Limb (tissue), 2 donors: ENCODE measurements at regions not wholly inside any gene's neighbourhood (a gene's known extent, or its start where the extent isn't known, plus 50 kb on each side); places are given as distances from the start of the nearest gene placed in this dataset.

Source experiments
- DNase-seq, 2 donors: peaks; one replicate each; pipeline ENCODE4 v3.0.0-alpha.2; 2016; ENCODE audit errors: extremely low spot score in 2 of 2

DNA sequence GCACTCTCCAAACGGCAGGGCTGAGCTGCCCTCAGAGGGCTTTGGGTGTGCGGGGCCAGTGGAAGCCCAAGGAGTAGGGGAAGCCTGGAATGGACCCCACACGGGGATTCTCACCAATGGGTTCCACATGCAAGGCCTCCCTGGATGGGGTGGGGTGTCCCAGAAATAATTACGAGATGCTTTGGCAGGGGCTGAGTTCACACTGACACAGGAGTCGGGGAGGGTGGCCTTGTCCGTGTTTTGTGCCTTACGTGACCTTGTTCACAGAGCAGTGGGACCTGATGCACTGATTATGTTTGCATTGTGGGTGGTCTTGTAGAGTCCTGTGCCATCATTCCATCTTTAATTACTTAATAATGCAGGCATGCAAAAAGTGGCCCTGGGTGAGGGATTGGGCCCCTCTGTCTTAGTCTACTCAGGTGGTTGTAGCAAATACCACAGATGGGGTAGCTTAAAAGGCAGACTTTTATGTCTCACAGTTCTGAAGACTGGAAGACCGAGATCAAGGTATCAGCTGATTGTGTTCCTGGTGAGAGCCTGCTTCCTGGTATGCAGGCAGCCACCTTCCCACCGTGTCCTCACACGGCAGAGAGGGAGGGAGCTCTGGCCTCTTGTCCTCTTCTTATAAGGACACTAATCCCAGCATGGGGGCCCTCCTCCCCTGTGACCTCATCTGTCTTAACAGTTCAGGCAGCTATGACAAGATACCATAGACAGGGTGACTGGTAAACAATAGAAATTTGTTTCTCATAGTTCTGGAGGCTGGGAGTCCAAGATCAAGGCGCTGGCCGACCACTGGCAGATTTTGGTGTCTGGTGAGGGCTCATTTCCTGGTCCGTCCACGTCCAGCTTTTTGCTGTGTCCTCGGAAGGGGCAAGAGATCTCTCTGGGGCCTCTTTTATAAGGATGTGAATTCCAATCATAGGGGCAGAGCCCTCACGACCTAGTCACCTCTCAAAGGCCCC, 239.4 kb downstream of the IRF8 start:
- no peak for DNase-seq

DNA sequence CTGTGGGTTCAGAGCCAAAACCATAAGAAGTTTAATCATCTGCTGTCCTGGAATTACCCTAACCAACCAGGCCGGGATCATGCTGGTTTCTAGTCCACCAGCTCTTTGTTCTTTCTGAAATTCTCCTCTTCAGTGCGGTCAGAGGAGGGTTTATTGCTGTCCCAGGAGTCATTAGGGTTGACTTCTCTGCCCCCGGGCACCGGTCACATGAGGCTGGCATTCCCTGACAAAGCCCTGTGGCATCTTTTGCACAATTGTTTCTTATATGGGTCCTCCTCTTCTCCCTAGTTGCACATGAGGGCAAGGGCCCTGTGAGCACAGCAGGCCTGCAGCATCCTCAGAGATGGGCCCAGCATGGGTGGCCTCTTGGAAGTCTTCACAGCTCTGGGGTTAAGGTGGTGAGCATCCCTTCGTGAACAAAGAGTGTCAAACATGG, 243.9 kb downstream of the IRF8 start:
- no peak for DNase-seq

DNA sequence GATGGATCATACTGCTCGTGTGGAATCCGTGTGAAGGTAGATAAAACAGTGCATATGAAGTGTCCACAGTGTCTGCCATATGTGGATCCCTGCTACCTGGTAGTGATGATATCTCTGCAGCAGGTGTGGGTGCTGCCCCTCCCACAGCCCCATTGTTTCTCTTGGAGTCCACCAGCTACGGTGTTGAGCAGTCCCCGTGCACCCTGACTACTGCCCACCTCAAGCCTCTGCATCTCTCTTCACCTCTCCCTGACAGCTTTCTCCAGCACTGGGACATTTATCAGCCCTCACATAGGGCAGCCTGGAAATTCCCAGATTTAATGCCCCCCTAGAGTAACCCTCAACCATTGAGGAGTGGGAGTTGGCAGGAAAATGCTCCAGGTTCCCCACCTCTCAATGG, 244.7 kb downstream of the IRF8 start:
- no peak for DNase-seq

DNA sequence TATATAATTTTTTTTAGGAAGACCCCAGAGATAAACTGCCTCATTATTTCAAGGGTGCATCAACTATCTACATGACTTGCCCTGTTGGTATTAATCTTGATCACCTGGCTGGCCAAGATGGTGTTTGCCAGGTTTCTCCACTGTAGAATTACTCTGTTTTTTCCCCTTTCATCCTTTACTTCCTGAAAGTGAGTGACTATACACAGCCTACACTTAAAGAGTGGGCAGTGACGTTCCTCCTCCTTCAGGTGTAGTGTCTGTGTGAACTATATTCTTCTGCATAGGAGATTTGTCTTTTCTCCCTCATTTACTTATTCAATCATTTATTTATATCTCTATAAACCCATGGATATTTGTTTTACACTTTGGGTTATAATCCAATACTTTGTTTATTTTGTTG, 246.7 kb downstream of the IRF8 start:
- DNase-seq = no peak

DNA sequence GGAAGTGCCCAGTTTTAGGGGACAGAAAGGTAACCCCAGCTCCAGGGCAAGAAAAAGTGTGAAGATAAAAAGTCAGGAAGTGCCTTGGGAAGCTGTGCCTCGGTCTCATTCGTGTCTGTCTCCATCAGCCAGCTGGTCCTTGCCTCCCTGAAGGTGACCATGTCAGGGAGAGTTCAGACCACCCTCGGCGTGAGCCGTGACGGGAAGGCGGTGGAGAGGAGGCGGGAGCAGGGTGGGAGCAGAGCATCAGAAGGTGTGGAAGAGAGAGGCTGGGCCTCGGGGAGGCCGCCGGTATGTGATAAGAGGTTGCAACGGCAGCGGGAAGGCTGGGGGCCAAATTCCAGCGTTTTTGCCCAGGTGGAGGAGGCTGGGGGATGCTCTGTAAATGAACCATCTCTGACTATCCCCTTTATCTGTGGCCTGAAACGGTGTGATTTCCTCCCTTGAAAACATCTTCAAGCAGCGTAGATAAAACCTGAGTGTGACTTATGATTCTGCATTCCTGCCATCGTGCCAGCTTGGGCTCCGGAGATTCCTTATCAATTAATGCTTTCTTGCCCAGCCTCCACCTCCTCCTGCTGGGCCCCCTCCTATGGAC, 251.8 kb downstream of the IRF8 start:
- no peak for DNase-seq

DNA sequence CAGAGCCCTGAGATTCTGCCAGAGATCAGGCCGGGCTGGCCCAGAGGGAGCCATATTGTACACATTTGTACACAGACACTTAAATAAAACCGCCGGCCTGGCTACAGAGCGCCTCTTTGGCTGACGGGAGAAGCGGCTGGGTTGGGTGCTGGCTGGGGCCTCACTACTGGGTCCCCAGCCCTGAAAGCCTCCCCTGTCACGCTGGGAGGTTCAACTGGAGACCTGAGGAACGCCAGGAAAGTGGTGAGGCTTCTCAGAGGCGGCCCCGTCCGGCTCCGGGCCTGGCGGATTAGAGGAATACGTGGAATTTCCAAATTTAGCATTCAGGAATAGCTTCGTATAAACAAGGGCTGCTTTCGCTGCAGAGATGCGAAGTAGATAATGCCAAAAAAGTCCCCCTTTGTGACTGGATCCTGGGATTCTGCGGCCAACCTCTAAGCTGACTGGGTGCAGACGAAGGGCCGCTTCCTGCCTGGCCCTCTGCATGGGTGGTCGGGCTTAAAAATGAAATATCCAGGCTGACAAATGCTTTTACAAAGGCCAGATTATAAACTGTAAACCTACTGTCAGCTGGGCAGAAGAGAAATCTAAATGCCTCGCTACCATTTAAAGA, 252.4 kb downstream of the IRF8 start:
- DNase-seq = no peak

DNA sequence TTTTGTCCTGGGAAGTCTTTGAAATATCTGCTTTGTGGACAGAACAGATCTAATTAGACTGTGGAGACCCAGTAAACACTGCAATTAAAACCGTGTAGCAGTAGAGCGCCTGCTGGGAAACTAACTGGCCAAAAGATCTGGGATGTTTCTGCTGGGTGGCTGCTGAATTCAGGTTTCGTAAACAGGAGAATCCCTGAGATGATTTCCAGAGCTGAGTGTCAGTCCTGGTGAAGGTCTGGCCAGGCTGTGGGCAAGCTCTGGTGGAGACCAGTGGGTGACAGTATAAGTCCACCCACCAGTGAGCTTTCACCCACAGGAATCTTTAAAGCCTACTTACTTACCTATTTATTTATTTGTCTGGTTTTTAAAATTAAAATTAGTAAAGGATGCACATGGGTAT, 257.2 kb downstream of the IRF8 start:
- DNase-seq = no peak

DNA sequence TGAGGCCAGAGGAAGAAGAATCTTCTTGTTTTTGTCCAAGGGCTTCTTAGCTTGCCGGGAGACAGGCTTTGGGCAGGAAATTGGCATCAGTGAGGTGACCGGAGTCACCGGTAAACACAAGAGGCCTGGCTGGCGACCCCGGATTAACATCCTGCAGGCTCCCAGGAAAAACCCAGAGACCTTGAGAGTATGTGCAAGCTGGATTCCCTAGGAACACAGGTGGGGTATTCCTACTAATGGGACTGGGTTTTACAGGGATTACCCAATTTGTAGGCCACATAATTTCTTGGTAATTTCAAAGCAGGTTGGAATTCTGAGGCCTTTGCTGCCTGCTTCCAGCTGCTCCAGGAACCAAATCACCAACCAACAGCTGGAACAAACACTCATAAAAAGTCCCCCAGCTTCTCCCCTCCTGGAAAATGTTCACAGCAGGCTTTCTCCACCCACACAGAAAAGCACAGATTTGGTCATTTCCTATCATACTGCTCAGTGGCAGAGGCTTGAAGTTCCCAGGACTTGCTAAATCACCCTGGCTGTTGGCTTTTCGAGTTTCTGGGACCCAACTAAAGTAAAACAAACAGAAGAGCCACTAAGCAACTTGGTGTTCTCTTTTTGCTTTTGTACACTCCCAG, 258.8 kb downstream of the IRF8 start:
- DNase-seq = no peak

DNA sequence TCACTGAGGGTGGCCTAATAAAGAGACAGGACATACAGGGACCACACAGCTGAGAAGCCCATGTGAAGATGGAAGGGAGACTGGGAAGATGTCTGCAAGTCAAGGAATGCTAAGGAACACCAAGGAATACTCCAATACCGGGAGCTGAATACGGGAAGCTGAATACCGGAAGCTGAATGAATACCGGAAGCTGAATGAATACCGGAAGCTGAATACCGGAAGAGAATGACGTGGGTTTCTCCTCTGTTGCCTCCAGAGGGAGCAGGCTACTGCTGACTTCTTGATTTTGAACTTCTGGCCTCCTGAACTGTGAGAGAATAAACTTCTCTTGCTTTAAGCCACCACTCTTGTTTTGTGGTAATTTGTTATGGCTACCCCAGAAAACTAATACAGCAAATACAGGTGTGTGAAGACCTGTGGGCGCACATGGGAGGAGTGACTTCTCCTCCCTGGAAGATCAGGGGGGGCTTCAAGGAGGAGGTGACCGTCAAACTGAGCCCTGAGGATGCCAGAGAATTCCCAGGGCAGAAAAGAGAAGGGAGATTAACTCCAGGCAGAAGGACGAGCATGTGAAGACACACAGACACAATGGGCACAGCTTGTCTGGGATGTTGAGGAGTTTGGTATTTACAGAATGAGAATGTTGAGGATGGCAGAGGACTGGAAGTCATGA, 259.9 kb downstream of the IRF8 start:
- no peak for DNase-seq

DNA sequence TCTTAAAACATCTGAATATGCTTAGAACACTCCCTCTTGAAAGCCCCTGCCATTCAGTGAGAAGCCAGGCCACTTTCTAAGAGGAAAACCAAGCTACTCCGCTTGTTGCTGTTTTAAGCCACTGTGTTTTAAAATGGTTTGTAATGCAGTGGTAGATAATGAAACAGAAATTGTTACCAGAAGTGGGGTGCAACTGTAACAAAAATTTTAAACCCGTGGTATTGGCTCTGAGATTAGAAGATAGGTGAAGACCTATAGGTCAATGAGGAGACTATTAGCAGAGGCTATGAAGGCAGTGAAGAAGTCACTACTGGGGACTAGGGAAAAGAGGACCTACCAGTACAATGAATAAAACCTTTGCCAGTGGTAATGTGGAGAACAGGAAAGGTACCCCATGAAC, 266.5 kb downstream of the IRF8 start:
- DNase-seq = no peak

DNA sequence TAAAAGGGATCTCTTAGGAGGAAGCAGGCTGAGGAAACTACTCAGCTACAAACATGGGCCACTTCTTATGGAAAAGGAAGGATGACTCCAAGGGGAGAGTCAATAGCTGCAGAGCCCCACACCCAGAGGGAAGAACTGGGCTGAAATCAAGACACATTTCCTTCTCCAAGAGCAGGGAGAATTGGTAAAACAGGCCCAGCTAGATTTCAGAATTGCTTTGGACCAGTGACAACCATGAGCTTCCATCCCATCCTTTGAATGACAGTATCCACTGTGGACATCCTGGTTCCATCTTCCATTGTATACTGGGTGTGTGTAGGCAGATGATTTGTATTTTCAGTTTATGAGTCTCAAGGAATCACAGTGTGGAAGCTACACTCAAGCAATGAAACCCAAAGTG, 267.5 kb downstream of the IRF8 start:
- DNase-seq = no peak

DNA sequence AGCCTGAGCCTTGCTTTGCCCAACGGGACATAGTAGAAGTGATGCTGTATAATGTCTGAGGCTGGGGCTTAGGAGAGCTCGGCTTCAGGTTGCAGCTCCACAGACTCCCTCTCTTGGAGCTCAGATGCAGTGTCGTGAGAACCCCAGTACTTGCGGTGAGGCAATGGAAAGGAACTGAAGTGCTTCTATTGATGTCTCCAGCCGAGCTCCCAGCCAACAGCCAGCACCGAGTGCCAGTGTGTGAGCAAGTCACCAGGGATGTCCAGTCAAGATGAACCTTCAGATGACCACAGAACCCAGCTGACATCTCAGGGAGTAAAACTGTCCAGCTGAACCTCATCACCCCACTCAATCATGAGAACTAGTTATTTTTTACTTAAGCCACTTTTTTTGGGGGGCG, 268.1 kb downstream of the IRF8 start:
- DNase-seq = no peak

DNA sequence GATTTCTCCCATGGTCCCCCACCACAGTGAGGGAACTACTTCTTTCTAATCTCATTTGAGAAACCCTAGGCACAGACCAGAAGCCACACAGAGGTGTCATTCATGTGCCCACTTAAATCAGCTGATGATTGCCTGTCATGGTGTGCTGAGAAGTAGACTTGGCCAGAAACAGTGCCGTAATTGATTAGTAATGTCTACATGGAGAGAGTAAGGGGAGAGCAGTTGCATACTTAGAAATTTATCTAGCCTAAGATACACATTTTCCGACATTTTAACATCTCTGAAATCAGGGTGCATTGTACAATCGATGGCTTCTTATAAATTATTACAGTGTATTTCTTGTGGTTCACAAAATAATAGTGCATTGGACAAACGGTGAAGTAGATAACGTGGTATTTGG, 271.8 kb downstream of the IRF8 start:
- no peak for DNase-seq

DNA sequence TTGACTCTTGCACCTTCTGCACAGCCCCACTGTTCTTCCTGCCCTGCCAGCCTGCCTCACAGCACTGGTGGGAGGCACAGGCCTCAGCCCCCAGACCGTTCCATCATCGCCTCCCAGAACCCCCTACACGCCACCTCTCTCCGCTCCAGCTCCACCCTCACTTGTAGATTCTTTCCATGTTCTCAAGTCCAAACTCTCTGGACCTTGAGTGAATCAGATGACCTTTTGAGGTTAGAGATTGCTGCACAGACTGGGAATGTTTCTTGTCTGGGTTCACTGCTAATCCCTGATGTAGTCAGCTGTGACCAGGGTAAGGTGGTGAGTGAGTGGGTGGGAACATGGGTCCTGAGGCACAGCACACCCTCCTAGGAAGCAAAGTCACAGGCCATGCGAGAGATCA, 272.4 kb downstream of the IRF8 start:
- no peak for DNase-seq

DNA sequence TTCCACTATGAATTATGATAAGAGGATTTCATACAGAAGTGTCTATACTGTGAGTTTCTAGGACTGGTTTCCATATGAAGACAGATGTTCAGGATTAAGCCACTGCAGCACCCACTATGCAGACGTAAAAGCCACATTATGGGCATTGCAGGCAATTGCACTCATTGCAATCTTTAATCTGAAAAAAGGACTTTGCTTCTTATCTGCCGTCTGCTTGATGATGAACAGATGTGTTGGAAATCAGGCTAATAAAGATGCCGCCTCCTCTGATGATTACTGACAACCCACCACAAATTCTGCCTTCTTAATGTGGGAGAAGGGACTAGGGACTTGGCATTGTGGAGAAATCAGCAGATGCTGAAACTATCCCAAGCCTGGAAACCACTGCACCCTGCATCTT, 276.9 kb downstream of the IRF8 start:
- DNase-seq = no peak

DNA sequence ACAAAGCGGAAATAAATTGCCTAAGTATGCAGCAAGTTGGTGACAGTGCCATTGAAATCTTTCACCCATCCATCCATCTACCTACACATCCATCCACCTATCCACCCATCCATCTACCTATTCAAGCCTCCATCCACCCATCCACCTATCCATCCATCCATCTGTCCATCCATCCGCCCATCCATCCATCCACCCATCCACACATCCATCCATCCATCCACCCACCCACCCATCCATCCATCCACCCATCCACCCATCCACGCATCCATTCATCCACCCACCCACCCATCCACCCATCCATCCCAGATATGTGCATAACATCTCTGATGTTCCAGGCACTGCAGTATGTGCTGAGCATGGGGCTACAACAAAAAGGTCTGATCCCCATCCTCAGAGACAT, 277.5 kb downstream of the IRF8 start:
- DNase-seq = no peak

DNA sequence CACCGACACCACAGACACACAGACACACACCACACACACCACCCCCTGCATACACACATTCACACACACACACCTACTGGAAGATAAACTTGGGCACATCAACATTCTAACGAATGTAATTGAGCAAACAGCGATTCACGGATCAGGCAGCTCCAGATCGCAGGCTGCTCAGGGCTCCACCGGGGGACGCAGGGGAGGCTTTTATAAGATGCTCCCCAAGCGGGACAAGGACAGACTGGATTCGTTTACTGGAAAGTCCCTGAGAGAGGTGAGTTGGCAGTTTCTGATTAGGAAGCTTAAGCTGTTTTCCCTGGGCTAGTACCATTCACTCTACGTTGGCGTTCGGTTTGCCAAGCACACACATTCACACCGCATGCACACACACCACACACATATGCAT, 281.3 kb downstream of the IRF8 start:
- no peak for DNase-seq

DNA sequence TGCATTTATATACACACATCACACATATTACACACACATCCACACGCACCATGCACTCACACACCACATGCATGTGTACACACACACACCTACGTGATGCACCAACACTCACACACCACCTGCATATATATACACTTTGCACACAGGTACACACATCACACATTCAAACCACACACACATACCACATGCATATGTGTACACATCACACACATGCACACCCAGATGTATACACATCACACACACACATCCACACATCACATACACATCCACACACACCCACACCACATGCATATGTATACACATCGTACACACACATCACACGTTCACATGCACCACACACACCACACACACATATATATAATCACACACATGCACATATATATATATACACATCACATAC, 281.8 kb downstream of the IRF8 start:
- DNase-seq = no peak

DNA sequence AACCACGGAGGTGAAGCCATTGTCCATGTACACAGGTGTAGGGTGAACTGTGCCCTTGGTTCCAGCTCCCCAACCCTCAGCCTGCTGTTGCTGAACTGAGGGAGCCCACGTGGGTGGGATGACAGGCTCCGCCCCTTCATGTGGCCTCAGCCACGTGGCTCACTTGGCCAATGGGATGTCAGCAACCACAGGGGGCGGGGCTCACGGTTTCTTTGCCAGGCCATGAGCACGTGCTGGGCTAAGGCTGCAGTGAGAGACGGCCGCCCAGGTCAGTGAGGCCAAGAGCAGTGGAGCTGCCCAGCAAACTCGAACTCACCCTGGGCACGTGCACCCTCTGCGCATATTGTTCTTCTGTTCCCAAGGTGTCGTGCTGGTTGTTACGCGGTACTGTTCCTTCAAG, 282.6 kb downstream of the IRF8 start:
- no peak for DNase-seq

DNA sequence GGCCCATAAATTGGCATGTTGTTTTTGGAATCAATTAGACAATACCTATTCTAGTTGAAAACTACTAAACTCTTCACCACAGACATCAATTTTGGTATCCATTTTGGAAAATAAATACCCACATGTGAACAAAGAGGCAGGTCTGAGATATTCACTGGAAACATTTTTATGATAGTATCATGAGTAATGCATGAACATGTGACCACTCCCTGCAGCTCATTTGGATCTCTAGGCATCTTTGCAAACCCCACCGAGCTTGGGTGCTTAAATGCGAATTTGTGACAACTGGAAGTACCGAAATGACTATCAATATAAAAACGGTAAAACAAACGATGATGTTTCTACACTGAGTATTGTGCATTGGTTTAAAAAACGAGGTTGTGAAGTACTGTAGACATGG, 285.2 kb downstream of the IRF8 start:
- DNase-seq = no peak

DNA sequence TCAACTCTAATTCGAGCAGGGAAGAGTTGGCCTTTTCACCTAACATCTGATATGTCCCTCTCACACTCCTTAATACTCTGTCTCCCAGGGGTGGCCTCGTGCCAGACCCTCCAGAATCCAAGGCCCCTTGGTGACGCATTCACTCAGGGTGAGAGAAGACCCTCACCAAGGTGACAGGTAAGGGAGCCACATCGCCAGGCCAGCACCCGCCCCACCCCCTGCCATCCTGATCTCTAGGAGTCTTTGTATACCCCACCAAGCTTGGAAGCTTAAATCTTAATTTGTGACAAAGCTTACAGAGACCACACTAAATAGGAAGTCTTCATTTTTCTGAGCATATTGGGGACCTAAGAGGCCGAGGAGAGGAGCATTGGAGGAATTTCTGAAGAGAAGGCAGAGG, 286.1 kb downstream of the IRF8 start:
- no peak for DNase-seq

DNA sequence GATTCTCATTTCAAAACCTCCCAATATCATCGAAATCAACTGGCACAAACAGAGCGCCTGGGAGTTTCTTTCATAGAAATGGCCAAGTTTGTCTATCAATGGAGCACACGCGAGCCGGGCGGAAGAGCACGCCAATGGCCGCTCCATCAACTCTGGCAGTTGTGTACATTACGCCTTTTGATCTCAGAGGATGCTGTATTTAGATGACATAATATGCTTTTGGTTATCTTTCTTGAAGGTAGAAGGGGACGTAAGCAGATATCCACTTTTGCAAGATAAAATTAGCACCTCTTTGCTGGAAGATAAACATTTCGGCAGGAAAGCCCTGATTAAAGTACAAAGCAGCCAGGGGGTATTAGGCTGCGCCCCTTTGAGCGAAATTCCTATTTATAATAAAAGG, 287.4 kb downstream of the IRF8 start:
- DNase-seq = no peak
